HG03520 (cell line): ENCODE measurements at regions not wholly inside any gene's neighbourhood (a gene's known extent, or its start where the extent isn't known, plus 50 kb on each side); places are given as distances from the start of the nearest gene placed in this dataset.
A peak's percentile ranks its signal among the peaks of the same experiment; 100 is the strongest.

Source experiments
- ATAC-seq: cut with Tn5 transposase; IDR thresholded peaks from one replicate; pipeline ENCODE4 v1.9.1; 2021; ENCODE audit warnings: mild to moderate bottlenecking, moderate library complexity; ENCODE audit not compliant: unreplicated experiment

DNA sequence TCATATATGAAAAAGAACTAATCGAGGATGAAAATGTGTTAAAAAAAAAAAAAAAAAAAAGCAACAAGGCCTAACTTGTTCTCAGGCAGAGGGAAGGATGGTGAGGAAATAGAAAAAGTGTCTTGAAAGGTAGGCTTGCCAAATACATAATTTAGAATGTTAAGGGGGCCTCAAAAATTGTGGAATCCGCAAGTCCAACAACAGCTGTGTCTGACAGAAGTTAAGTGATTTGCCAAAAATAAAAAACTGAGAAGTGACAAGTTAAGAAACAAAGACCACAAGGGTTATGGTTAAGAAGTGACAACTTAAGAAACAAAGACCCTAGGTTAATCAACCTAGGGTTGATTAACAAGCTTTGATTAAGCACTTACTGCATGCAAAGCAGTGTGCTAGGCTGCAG is 110.6 kb downstream of the P2RY1 start:
- ATAC-seq, result no peak

DNA sequence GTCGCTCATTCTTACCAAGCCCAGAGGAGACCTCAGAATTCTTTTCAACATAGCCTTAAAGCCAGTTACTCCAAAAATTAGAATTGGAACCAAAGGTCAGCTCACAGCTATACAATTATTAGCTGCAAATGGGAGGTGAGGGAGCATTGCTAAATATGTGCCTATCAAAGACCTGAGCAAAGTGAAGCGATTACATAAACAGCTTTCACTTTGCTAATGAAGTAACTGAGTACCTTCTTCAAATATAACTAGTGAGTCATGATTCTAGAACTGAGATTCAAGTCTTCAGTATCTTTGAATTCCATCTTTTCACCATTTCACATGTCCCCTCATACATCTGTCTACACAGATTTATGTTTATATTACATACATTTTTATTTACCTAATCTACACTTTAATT is 122.6 kb downstream of the P2RY1 start:
- ATAC-seq, result no peak

DNA sequence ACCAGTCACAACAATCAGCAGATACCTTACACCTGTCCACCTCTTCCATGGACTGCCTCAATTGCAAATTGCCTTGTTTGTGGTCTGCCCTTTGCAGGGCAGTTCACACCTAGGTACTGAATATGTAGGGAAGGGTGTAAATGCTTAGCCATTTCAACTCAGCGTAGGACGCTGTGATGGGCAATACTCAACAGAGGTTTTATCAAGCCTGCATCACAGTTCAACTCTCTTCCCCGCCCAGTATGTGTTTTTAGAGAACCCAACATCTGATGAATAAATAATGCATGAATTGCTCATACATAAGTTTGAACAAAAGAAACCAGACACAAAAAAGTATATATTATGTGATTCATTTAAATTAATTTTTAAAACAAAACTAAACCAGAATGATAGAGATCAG is 124.4 kb downstream of the P2RY1 start:
- no peak for ATAC-seq

DNA sequence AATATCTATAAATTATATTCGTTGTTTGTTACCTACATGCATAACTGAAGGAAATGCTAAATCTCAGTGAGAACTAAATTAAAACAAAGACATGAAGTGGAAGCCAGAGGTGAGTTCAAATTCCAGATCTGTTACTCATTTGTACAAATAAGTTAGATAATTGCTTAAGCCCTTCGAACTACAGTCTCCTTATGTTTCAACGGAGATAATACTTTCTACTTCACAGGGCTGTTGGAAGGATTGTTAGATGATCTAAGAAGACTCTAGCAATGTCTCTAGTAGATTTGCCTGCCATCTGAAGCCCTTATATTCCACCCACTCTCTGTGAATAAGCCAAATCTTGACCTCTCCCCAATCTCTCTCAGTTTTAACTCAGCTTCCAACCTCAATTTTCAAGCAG is 125.8 kb downstream of the P2RY1 start:
- ATAC-seq, result no peak

- ATAC-seq, result peak; percentile 50
Measured at GRCh38 chr3:152961323-152961722, 126.4 kb downstream of the P2RY1 start.

GRCh38 chr3:152964911-152965609 is 130.1 kb downstream of the P2RY1 start:
- ATAC-seq, result no peak

DNA sequence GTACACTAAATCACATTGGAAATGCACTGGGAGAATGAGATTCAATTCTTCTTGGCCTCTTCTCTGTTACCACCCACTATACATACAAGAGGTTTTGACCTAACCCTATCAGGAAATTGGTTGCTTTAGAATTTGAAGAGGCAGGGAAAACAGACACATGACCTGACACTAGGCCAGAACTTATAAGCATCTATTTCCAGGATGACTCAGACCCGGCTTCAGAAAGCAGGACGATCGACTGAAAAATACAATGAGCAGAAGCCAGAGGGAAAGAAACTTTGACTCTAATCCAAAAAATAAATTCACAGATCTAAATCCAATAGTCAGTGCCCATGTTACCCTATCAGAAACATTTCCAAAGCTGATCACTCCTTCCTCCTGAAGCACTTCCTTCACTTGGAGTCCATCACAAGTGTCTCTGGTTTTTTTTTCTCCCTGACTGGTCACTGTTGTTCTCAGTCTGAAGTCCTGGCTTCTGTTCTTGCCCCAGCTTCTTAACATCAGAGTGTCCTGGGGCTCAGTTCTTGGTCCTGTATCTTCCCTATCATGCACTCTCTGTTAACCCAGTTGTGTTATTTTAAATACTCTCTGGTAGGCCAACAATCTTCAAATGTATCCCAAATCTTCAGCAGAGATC is 133.6 kb downstream of the P2RY1 start:
- no peak for ATAC-seq

DNA sequence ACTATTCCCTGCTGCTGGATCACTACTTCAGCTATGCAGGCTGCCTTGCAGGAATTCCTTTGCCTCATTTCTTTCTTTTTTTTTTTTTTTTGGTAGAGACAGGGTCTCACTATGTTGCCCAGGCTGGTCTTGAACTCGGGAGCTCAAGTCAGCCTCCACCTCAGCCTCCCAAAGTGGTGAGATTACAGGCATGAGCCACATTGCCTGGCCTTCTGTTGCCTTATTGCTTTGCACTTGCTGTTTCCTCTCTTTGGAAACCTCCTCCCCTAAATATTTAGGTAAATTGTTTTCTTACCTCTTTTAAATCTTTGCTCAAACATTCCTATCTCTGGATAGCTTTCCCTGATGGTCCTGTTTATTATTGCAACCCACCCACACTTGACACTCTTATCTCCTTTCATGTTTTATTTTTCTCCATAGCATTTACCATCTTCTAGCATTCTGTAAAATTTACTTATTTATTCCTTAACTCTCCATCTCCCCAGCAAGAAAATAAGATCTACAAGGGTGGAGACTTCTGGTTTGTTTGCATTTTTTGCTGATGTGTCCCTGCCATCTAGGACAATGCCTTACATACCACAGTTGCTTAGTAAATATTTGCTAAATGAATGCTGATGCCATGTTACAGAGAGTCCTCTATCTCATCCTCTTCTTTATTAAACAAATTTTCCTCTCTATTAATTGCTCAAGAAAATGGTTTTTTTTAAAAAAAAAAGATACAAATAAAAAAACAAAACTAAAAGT is 134.8 kb downstream of the P2RY1 start:
- no peak for ATAC-seq

DNA sequence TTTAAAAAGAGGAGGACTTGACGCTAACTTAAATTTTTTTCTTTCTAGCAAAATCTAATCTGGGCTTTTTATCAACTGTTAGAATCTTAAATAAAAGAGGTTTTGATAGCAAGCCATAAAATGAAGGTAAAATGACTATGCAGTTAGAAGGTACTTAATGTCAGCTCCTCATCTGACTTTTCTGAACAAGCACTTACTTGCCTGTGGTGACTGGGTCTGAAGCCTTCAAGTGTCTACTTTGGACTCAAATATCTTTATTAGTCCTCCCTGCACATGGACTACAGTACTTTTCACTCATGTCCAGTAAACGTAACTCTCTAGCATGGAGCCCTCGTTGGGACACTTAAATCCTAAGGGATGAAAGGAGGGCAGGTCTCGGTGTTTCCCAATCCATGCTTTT is 135.9 kb downstream of the P2RY1 start:
- no peak for ATAC-seq

- ATAC-seq, result no peak
Measured at GRCh38 chr3:152971880-152972279, 136.9 kb downstream of the P2RY1 start.

- no peak for ATAC-seq
Measured at GRCh38 chr3:152973575-152973974, 138.6 kb downstream of the P2RY1 start.

DNA sequence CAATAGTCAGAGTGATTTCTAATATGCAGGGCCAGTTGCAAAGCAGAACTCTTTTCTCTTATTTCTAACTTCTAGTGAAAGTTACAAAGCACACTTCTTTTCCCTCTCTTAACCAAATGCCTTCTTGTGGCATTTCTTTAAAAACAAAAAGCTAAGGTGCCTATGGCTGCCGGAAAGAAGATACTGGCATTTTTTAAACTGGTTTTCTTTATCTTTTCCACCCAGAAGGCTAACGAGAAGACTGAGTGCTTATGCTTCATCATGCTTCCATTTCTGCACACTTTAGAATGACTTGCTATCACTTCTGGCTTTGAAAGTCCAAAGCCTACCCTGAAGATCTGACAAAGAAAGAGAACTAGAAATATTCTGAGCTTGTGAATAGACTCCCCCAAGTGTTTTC is 141.3 kb downstream of the P2RY1 start:
- ATAC-seq, result no peak

DNA sequence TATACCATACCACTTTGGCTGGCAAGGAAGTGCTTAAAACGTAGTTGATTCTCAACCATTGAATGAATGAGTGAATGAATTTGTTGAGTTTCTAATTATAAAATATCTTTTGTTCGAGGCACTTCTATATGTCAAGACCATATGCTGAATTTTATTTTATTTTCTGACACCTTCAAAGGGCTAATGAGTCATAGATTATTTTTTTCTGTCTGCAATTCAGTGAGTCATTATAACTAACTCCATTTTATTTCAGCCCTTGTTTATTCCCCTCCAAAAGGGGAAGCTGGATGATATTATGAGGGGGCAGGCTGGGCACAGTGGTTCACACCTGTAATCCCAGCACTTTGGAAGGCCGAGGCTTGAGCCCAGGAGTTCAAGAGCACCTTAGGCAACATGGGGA is 142.4 kb downstream of the P2RY1 start:
- no peak for ATAC-seq

DNA sequence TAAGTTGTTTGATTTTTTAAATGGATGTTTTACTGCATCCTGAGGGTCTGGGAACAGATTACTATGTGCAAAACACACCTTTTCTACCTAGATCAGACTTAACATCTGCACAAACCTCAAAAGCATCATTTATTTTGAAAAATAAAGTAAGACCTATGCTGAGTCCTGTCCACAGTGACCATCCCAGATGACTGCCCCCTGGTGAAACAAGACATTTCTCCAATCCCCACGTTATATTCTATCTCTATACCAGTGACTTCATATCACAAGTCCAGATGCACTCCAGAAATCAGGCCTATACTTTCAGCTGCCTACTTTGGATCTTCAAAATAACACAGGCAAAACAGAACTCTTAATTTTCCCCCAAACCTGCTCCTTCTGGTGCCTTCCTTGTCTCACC is 143.2 kb downstream of the P2RY1 start:
- no peak for ATAC-seq

- no peak for ATAC-seq
Measured at GRCh38 chr3:152997526-152997925, 162.6 kb downstream of the P2RY1 start.

DNA sequence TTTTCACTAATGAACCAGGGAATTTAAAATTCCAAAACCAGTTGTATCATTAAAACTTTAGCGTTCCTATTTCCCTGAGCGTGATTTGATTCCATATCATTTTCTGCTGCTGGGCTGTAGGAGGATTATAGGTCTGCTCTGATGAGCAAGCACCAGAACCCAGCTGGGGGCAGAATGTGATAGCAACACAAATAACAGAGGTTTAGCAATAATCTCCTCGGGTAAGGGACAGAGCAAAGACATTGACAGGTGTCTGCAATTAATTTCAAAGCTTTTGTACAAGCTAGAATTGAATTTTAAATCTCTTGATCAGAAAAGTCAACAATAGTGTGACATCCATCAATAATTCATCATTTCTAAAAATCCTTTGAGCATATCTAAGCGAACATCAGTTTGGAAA is 163.4 kb upstream of the RAP2B start:
- ATAC-seq, result no peak

GRCh38 chr3:153000325-153000724 is 161.7 kb upstream of the RAP2B start:
- no peak for ATAC-seq

DNA sequence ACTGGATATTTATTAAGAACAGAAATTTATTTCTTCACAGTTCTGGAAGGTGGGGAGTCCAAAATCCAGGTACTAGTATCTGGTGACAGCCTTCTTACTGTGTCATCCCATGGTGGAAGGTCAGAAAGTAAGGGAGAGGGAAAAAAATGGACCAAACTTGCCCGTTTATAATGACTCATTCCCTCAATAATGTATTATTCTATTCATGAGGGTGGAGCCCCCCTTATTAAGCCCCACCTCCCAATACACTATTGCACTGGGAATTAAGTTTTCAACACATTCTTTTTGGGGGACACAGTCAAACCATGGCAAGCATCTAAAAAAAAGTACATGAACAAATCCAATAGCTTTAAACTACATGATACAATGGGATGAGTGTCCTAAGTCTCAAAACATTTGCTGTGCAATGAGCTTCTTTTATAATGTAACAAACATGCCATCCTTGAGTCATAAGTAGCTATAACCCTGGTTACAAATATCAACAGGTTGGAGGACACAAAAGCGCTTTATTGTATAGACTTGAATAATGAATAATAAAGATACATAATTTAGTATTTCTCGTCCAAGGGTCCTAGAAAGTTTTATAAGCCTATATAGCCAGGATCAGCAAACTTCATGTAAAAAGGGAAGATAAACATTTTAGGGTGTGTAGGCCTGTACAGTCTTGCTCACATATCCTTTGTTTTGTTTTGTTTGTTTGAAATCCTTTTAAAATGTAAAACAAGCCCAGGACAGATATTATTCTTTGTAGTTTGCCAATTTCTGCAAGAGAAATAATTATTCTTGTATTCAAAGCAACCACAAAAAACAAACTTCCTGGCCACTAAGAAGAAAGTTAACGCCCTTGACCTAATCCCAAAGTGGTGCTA is 160.6 kb upstream of the RAP2B start:
- ATAC-seq, result no peak

- no peak for ATAC-seq
Measured at GRCh38 chr3:153003441-153003840, 158.6 kb upstream of the RAP2B start.

DNA sequence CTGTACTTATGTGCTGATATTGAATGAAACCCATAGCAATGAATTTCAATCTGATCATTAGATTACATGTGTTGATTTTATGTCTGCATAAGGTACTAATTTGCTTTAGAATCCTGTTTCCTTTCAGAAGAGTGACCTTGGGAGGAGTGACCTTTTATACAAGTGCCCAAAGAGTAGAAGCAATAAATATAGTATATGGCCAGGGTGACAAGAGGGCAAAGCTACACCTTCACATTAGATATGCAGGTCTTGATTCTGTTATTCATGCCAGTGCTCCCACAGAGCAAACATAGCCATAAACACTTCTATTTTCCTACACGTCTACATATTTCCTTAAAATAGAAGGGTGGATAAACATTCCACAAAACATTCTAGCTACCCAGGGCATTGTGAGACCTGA is 158.2 kb upstream of the RAP2B start:
- ATAC-seq, result no peak

DNA sequence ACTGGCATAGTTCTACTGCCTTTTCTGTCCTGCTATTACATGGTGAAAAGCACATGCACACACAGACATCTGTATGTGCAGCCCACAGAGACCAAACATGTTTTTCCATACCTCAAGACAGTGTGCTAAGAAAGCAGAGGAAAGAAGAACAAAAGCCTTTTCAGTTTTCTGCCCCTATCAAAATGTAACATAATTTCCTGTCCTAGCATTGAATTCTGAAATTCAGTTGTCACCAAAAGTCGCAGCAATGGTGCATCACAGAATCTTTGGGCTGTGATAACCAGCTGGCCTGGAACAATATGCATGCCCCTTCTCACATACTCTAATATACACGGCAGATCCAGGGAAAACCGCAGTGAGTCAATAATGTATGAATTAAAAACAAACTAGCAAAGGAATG is 153.8 kb upstream of the RAP2B start:
- ATAC-seq, result no peak
